Omental fat pad (tissue), 3 donors: ENCODE measurements at regions not wholly inside any gene's neighbourhood (a gene's known extent, or its start where the extent isn't known, plus 50 kb on each side); places are given as distances from the start of the nearest gene placed in this dataset.
A peak's percentile ranks its signal among the peaks of the same experiment; 100 is the strongest.

Source experiments
- ATAC-seq: fragments of 150-250 bp; one replicate; pipeline ENCODE4 v1.9.1; 2016; ENCODE audit warnings: mild to moderate bottlenecking, moderate library complexity; ENCODE audit not compliant: low FRiP score
- DNase-seq: peaks from one replicate; pipeline ENCODE4 v3.0.0-alpha.2; 2019; ENCODE audit warnings: low spot score
- TF ChIP-seq, protein P1 (sequence below), 3 donors: fragments of 450-650 bp; IDR thresholded peaks; one replicate each; pipeline ENCODE4 v1.5.1; 2016 to 2017; ENCODE audit warnings: antibody characterized with exemption in 3 of 3, mild to moderate bottlenecking in 3 of 3, moderate library complexity in 2 of 3

DNA sequence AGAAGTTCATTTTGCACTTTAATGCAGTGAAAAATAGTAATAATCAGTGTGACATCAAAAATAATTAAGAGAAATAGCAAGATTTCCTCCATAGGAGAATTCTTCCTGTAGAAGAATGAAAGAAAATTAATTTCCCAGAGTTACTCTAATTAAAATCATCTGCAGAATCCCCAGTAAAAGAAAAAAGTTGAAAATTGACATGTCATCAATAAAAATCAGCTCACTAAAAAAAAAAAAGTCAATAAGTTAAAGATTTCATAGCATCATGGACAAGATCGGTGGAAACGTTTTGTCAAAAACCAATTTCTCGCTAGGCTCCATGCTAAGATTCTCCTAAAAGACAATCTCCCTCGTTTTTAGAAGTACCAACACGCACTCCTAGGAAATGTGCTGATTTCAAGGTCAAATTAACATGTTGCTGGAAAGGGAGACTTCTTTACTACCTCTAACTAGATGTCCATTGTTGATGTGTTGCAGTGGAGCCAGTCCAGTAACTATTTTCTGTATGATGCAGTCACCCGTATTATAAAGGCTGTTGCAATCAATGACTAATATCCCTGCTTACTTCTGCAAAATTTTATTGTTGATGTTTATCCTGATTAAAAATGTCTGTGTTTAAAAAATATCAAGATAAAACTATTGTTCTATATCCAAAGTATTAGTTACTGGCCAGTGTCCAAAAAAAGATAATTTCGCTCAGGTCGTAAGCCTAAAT lies 591.9 kb upstream of the MGMT start:
- ATAC-seq, result no peak
- TF ChIP-seq, protein P1, sequence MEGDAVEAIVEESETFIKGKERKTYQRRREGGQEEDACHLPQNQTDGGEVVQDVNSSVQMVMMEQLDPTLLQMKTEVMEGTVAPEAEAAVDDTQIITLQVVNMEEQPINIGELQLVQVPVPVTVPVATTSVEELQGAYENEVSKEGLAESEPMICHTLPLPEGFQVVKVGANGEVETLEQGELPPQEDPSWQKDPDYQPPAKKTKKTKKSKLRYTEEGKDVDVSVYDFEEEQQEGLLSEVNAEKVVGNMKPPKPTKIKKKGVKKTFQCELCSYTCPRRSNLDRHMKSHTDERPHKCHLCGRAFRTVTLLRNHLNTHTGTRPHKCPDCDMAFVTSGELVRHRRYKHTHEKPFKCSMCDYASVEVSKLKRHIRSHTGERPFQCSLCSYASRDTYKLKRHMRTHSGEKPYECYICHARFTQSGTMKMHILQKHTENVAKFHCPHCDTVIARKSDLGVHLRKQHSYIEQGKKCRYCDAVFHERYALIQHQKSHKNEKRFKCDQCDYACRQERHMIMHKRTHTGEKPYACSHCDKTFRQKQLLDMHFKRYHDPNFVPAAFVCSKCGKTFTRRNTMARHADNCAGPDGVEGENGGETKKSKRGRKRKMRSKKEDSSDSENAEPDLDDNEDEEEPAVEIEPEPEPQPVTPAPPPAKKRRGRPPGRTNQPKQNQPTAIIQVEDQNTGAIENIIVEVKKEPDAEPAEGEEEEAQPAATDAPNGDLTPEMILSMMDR (IDR thresholded peaks at IDR 0.05), result no peak
- DNase-seq, result no peak

DNA sequence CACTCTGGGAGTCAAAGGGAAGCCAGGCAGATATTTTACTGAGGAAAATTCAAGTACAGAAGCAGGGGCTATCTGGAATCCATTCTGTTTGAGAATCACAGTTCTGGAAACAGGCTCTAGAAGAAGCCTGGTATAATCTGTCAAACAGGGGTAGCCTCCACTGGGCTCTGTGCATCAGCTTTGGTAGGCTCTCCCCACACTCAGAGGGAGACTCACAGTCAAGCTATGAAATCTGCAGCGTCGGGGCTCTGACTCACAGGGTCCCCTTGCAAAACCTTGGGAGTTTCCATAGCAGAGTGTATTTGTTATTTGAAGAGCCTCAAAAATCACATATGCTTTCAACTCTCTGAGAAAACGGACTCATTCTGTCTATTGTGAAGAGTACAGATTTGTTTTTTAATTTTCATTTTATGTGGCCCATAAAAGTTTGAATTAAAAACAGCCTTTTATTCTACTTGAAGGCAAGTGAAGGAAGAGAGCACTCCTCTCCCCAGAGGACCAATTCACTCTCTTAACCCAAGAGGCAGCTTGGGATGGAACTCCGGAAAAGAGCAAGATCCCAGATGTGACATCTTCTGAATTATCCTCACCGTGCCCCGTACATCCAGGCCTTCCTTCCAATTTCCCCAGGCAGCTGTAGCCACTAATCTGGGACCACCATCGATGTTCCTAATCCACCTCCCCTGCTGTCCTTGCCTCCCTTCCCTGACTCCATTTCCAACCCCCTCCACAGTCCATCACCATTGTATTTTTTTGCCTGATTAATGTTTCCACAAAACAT lies 590.9 kb upstream of the MGMT start:
- TF ChIP-seq, protein P1 (IDR thresholded peaks at IDR 0.05), result no peak
- no peak for DNase-seq

GRCh38 chr10:128877141-128877540 lies 589.9 kb upstream of the MGMT start:
- TF ChIP-seq, protein P1 (IDR thresholded peaks at IDR 0.05), result no peak
- ATAC-seq, result no peak
- no peak for DNase-seq

More for the DNA sequence above, 590.9 kb upstream of the MGMT start:
- ATAC-seq, result peak; percentile 94

- ATAC-seq (no peak), DNase-seq (no peak)
- TF ChIP-seq, protein P1 (IDR thresholded peaks at IDR 0.05), result no peak
Measured at GRCh38 chr10:128877936-128878335, 589.1 kb upstream of the MGMT start.

DNA sequence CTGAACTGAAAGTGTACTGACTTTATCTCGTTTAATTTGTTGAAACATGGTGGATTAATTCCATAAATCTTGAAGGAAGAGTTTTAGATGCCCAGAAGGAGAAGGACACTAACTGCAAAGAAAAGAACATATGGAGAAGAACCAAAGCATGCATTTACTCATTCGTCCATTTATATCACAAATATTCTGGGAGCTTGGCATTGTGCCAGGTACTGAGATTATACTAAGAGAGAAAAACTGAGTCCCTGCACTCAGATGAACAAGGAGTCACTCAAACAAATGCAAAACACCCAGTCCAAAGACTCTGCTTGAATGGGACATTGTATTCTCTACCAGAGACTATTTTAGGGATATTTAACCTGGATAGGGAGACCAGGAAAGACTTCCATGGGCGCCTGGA lies 588.0 kb upstream of the MGMT start:
- ATAC-seq, result no peak
- TF ChIP-seq, protein P1 (IDR thresholded peaks at IDR 0.05), result no peak

GRCh38 chr10:128879441-128880140 lies 587.5 kb upstream of the MGMT start:
- DNase-seq (no peak), ATAC-seq (no peak)
- TF ChIP-seq, protein P1 (IDR thresholded peaks at IDR 0.05), result no peak

More for the DNA sequence above, 588.0 kb upstream of the MGMT start:
- DNase-seq, result no peak
